ENCODE measurements at regions not wholly inside any gene's neighbourhood (a gene's known extent, or its start where the extent isn't known, plus 50 kb on each side); places are given as distances from the start of the nearest gene placed in this dataset.

GRCh38 chr6:155520078-155520477 is 64.4 kb upstream of the NOX3 start:
- DNase-seq (ENCODE audit: low read depth, low spot score) = no peak
- peaks cover 8% of the 10 kb centered on the region for H3K9me3 Mint-ChIP-seq
- no peak overlapping the region for H3K4me3 Mint-ChIP-seq
- peaks cover 33% of the 10 kb centered on the region for H3K4me1 Mint-ChIP-seq
- H3K27ac Mint-ChIP-seq (ENCODE audit: unreplicated experiment) = no peak overlapping the region
- peaks cover 4% of the 10 kb centered on the region for H3K36me3 Mint-ChIP-seq (ENCODE audit: low read depth)
- no peaks in the 10 kb centered on the region for H3K27me3 Mint-ChIP-seq (ENCODE audit: low read depth)
- no peak for TF ChIP-seq CTCF (conservative IDR thresholded peaks at IDR 0.05)

- Mint-ChIP-seq H3K36me3 (ENCODE audit: low read depth) (peaks cover 4% of the 10 kb centered on the region), H3K4me1 (peaks cover 32% of the 10 kb centered on the region), H3K9me3 (peaks cover 10% of the 10 kb centered on the region), H3K27me3 (ENCODE audit: low read depth) (no peaks in the 10 kb centered on the region), H3K27ac (ENCODE audit: unreplicated experiment) (no peak overlapping the region), H3K4me3 (peak overlapping the region; percentile 26)
- TF ChIP-seq CTCF (conservative IDR thresholded peaks at IDR 0.05) = no peak
- no peak for DNase-seq (ENCODE audit: low read depth, low spot score)
These were observed 63.6 kb upstream of the NOX3 start for GRCh38 chr6:155519176-155519738.

- no peaks in the 10 kb centered on the region for H3K36me3 Mint-ChIP-seq (ENCODE audit: low read depth)
- H3K4me1 Mint-ChIP-seq = peaks cover 24% of the 10 kb centered on the region
- no peak for TF ChIP-seq CTCF (conservative IDR thresholded peaks at IDR 0.05)
- no peak overlapping the region for H3K4me3 Mint-ChIP-seq
- H3K27ac Mint-ChIP-seq (ENCODE audit: unreplicated experiment) = no peak overlapping the region
- no peaks in the 10 kb centered on the region for H3K27me3 Mint-ChIP-seq (ENCODE audit: low read depth)
- H3K9me3 Mint-ChIP-seq = peaks cover 7% of the 10 kb centered on the region
- no peak for DNase-seq (ENCODE audit: low read depth, low spot score)
These were observed 61.7 kb upstream of the NOX3 start for GRCh38 chr6:155517294-155517693.

GRCh38 chr6:155510879-155511278 is 55.2 kb upstream of the NOX3 start:
- TF ChIP-seq CTCF (conservative IDR thresholded peaks at IDR 0.05) = no peak
- no peaks in the 10 kb centered on the region for H3K36me3 Mint-ChIP-seq (ENCODE audit: low read depth)
- H3K27ac Mint-ChIP-seq (ENCODE audit: unreplicated experiment) = no peak overlapping the region
- H3K4me1 Mint-ChIP-seq = peaks cover under 1% of the 10 kb centered on the region
- peaks cover 7% of the 10 kb centered on the region for H3K9me3 Mint-ChIP-seq
- no peak for DNase-seq (ENCODE audit: low read depth, low spot score)
- no peak overlapping the region for H3K4me3 Mint-ChIP-seq
- no peaks in the 10 kb centered on the region for H3K27me3 Mint-ChIP-seq (ENCODE audit: low read depth)

GRCh38 chr6:155509743-155510475 is 54.3 kb upstream of the NOX3 start:
- DNase-seq (ENCODE audit: low read depth, low spot score) = no peak
- no peaks in the 10 kb centered on the region for H3K36me3 Mint-ChIP-seq (ENCODE audit: low read depth)
- H3K27ac Mint-ChIP-seq (ENCODE audit: unreplicated experiment) = no peak overlapping the region
- peaks cover 7% of the 10 kb centered on the region for H3K9me3 Mint-ChIP-seq
- no peaks in the 10 kb centered on the region for H3K27me3 Mint-ChIP-seq (ENCODE audit: low read depth)
- no peak overlapping the region for H3K4me3 Mint-ChIP-seq
- no peak for TF ChIP-seq CTCF (conservative IDR thresholded peaks at IDR 0.05)
- peaks cover 6% of the 10 kb centered on the region for H3K4me1 Mint-ChIP-seq
